Activated B cell treated with CpG ODN at 0.5 μM for 24 hours (primary cell): ENCODE measurements at regions not wholly inside any gene's neighbourhood (a gene's known extent, or its start where the extent isn't known, plus 50 kb on each side); places are given as distances from the start of the nearest gene placed in this dataset.

Experiments used
- ATAC-seq: fragments of 200-7000 bp; cut with Tn5 transposase; one replicate; pipeline ENCODE4 v1.10.0; 2021; ENCODE audit warnings: low read depth, mild to moderate bottlenecking, moderate library complexity
- CTCF ChIA-PET: fragments of 350-600 bp; sonication (Branson Sonifier 250); formaldehyde crosslinking; loops from one replicate; lab custom pipeline; 2021; ENCODE audit warnings: antibody characterized with exemption; lab: Charles Lee
- POLR2A ChIA-PET: fragments of 350-600 bp; sonication (Branson Sonifier 250); formaldehyde crosslinking; loops from one replicate; lab custom pipeline; 2021; ENCODE audit warnings: antibody characterized with exemption; lab: Charles Lee
- DNase-seq: peaks from one replicate; pipeline ENCODE4 v3.0.0; 2022
- H3K27ac Mint-ChIP-seq: one replicate; pipeline ENCODE4 v1.8.0; 2020; ENCODE audit warnings: mixed read lengths
- H3K27me3 Mint-ChIP-seq: one replicate; pipeline ENCODE4 v1.8.0; 2021; ENCODE audit warnings: mixed read lengths
- H3K36me3 Mint-ChIP-seq: one replicate; pipeline ENCODE4 v1.8.0; 2021; ENCODE audit warnings: low read depth, mixed read lengths
- H3K4me1 Mint-ChIP-seq: one replicate; pipeline ENCODE4 v1.8.0; 2021; ENCODE audit warnings: mixed read lengths
- H3K4me3 Mint-ChIP-seq: one replicate; pipeline ENCODE4 v1.8.0; 2020; ENCODE audit warnings: mild to moderate bottlenecking, mixed read lengths
- H3K9me3 Mint-ChIP-seq: one replicate; pipeline ENCODE4 v1.8.0; 2020; ENCODE audit warnings: mixed read lengths
- CTCF ChIP-seq: fragments of 200-600 bp; IDR thresholded peaks from one replicate; pipeline ENCODE4 v1.8.0; 2022; ENCODE audit warnings: antibody characterized with exemption, mild to moderate bottlenecking
- intact Hi-C: fragments of 100-400 bp; cut with micrococcal nuclease; formaldehyde crosslinking; loops from one replicate; pipeline ENCODE4 v1.15.1; 2024

GRCh38 chr5:124634741-124635323 is 111.6 kb downstream of the ZNF608 start:
- POLR2A ChIA-PET = no interaction called here
- Mint-ChIP-seq H3K4me3 (no peak overlapping the region), H3K36me3 (peaks cover 10% of the 10 kb centered on the region), H3K4me1 (peaks cover 15% of the 10 kb centered on the region), H3K9me3 (no peaks in the 10 kb centered on the region), H3K27ac (no peak overlapping the region), H3K27me3 (no peaks in the 10 kb centered on the region)
- ATAC-seq (no peak), DNase-seq (no peak)
- CTCF ChIA-PET = interaction anchor here (0.6 kb wide), 1 partner anchor 969 kb away, joined by 3 read pairs; no protein-coding TSS in a partner anchor
- no peak for TF ChIP-seq CTCF
- intact Hi-C loops = no loop called here

- POLR2A ChIA-PET = no interaction called here
- H3K36me3 Mint-ChIP-seq = peaks cover 7% of the 10 kb centered on the region
- H3K27ac Mint-ChIP-seq = no peak overlapping the region
- ATAC-seq (no peak), DNase-seq (no peak)
- peaks cover 15% of the 10 kb centered on the region for H3K4me1 Mint-ChIP-seq
- CTCF ChIA-PET = no interaction called here
- no peak overlapping the region for H3K4me3 Mint-ChIP-seq
- intact Hi-C loops = no loop called here
- H3K27me3 Mint-ChIP-seq = no peaks in the 10 kb centered on the region
- no peak for TF ChIP-seq CTCF
- no peaks in the 10 kb centered on the region for H3K9me3 Mint-ChIP-seq
Measured at GRCh38 chr5:124634228-124634739, 112.2 kb downstream of the ZNF608 start.

- H3K27me3 Mint-ChIP-seq = no peaks in the 10 kb centered on the region
- intact Hi-C loops = no loop called here
- ChIA-PET CTCF (no interaction called here), POLR2A (no interaction called here)
- peaks cover 2% of the 10 kb centered on the region for H3K36me3 Mint-ChIP-seq
- H3K4me1 Mint-ChIP-seq = peaks cover 17% of the 10 kb centered on the region
- H3K4me3 Mint-ChIP-seq = no peak overlapping the region
- no peak overlapping the region for H3K27ac Mint-ChIP-seq
- TF ChIP-seq CTCF = no peak
- ATAC-seq (no peak), DNase-seq (no peak)
- H3K9me3 Mint-ChIP-seq = no peaks in the 10 kb centered on the region
Measured at GRCh38 chr5:124633209-124633608, 113.2 kb downstream of the ZNF608 start.

- Mint-ChIP-seq H3K27me3 (no peaks in the 10 kb centered on the region), H3K4me3 (no peak overlapping the region), H3K27ac (no peak overlapping the region), H3K4me1 (peaks cover 23% of the 10 kb centered on the region), H3K36me3 (peaks cover 2% of the 10 kb centered on the region), H3K9me3 (no peaks in the 10 kb centered on the region)
- no peak for TF ChIP-seq CTCF
- intact Hi-C loops = no loop called here
- CTCF ChIA-PET = no interaction called here
- POLR2A ChIA-PET = interaction anchor here (1.1 kb wide), 1 partner anchor 116 kb away, joined by 3 read pairs; no protein-coding TSS in a partner anchor
- ATAC-seq (no peak), DNase-seq (no peak)
Measured at GRCh38 chr5:124631874-124632550, 114.4 kb downstream of the ZNF608 start.
